Rectal smooth muscle tissue (tissue), 1 donor: ENCODE measurements at regions not wholly inside any gene's neighbourhood (a gene's known extent, or its start where the extent isn't known, plus 50 kb on each side); places are given as distances from the start of the nearest gene placed in this dataset.

Experiments used
- H3K27ac ChIP-seq: one replicate; pipeline ENCODE4 v1.7.0; 2013; ENCODE audit warnings: low read depth, low read length, inconsistent platforms
- H3K27me3 ChIP-seq: one replicate; pipeline ENCODE4 v1.7.0; 2013; ENCODE audit warnings: low read length; ENCODE audit not compliant: control insufficient read depth, insufficient read depth
- H3K36me3 ChIP-seq: one replicate; pipeline ENCODE4 v1.7.0; 2013; ENCODE audit warnings: low read length; ENCODE audit not compliant: control insufficient read depth, insufficient read depth
- H3K4me1 ChIP-seq: one replicate; pipeline ENCODE4 v1.7.0; 2013; ENCODE audit warnings: low read length; ENCODE audit not compliant: control insufficient read depth, insufficient read depth
- H3K4me3 ChIP-seq: one replicate; pipeline ENCODE4 v1.7.0; 2013; ENCODE audit warnings: low read length
- H3K9ac ChIP-seq: one replicate; pipeline ENCODE4 v1.7.0; 2013; ENCODE audit warnings: low read length

GRCh38 chr1:93751377-93752250 lies 70.0 kb upstream of the BCAR3 start:
- H3K4me1 ChIP-seq = no peaks in the 10 kb centered on the region

GRCh38 chr1:93750955-93751354 lies 69.3 kb upstream of the BCAR3 start:
- Histone ChIP-seq H3K27ac (no peak overlapping the region), H3K4me3 (no peak overlapping the region), H3K4me1 (no peaks in the 10 kb centered on the region), H3K27me3 (no peaks in the 10 kb centered on the region), H3K9ac (no peak overlapping the region), H3K36me3 (no peaks in the 10 kb centered on the region)

More at GRCh38 chr1:93751377-93752250, 70.0 kb upstream of the BCAR3 start:
- H3K27me3 ChIP-seq = peaks cover 1% of the 10 kb centered on the region
- no peak overlapping the region for H3K9ac ChIP-seq
- no peak overlapping the region for H3K4me3 ChIP-seq
- no peak overlapping the region for H3K27ac ChIP-seq
- H3K36me3 ChIP-seq = no peaks in the 10 kb centered on the region

GRCh38 chr1:93749894-93750301 lies 68.3 kb upstream of the BCAR3 start:
- Histone ChIP-seq H3K36me3 (no peaks in the 10 kb centered on the region), H3K9ac (no peak overlapping the region), H3K4me1 (no peaks in the 10 kb centered on the region), H3K27me3 (no peaks in the 10 kb centered on the region), H3K4me3 (no peak overlapping the region), H3K27ac (no peak overlapping the region)

DNA sequence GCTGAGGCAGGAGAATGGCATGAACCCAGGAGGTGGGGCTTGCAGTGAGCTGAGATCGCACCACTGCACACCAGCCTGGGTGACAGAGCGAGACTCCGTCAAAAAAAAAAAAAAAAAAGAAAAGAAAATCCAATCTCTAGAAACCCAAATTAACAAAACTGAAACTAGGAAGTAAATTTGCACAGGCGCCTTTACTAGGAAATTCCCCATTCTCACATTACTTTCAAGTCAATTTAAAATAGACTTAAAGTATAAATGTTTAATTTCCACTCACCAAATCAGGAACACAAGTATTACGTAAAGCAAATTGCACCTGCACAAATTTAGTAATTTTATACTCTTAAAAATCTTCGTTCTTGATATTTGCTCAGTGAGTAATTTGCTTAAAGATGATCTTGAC lies 67.8 kb upstream of the BCAR3 start:
- no peak overlapping the region for H3K27ac ChIP-seq
- no peak overlapping the region for H3K4me3 ChIP-seq
- H3K4me1 ChIP-seq = no peaks in the 10 kb centered on the region
- H3K27me3 ChIP-seq = no peaks in the 10 kb centered on the region
- no peak overlapping the region for H3K9ac ChIP-seq
- no peaks in the 10 kb centered on the region for H3K36me3 ChIP-seq

DNA sequence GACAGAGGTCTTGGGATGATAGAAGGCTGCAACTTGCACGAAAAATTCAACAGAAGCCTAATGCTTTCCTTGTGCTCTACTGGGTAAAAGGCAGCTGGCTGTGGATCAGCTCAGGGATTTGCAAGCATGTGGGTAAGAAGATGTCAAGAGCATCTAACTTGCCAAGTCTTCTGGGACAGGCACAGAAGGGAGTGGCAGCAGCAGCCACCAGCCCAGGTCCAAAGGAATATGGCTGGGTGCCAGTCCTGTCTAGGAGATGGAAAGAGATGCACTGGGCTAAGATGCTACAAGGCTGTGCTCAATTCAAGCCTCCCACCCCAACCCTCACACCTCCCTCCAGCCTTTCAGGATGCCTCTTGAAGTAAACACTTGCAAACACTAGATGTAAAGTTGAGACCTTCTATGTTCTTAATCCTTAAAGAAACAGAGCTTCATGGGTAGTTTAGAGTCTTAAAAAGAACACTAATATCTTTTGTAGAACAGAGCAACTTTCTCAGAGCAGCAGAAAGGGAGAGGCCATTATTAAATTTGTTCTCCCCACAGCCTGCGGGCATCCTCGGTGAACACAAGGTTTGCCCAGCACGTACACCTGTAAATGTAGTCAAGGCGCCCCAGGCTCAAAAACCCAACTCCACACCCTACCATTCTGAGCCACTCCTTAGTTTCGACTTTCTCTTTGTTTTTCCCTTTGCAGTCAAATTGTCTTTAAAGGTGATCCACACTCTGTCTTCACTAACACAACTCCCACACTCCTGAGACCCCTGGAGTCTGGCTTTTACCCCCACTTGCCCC lies 64.6 kb upstream of the BCAR3 start:
- H3K36me3 ChIP-seq = no peaks in the 10 kb centered on the region
- no peak overlapping the region for H3K27ac ChIP-seq
- H3K4me3 ChIP-seq = no peak overlapping the region

GRCh38 chr1:93744299-93744988 lies 62.8 kb upstream of the BCAR3 start:
- Histone ChIP-seq H3K9ac (no peak overlapping the region), H3K36me3 (no peaks in the 10 kb centered on the region), H3K27ac (no peak overlapping the region), H3K4me3 (no peak overlapping the region), H3K27me3 (no peaks in the 10 kb centered on the region), H3K4me1 (no peaks in the 10 kb centered on the region)

More for the DNA sequence above, 64.6 kb upstream of the BCAR3 start:
- no peak overlapping the region for H3K9ac ChIP-seq
- no peaks in the 10 kb centered on the region for H3K4me1 ChIP-seq
- H3K27me3 ChIP-seq = no peaks in the 10 kb centered on the region

- Histone ChIP-seq H3K4me1 (no peaks in the 10 kb centered on the region), H3K27ac (no peak overlapping the region)
Measured at GRCh38 chr1:93743465-93743864, 61.8 kb upstream of the BCAR3 start.

DNA sequence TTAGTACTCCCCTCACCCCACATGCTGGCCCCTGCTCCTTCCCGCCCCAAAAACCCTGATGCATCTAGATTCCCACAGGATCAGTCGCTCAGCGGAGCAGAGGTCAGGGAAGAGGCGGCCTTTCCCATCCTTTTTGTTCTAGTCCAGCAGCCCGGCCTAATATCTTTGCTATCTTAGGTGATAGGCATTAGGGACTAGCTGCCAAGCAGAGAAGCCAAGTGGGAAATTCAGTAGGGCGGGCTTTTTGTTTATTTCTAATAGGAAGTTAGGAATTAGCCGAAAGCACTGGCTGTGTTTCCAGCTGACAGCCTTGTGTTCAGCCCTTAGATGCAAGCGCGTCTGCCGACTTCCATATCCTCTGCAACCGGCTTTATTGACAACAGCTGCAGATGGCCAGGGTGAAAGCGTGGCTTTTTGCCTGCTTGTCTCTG lies 59.0 kb upstream of the BCAR3 start:
- H3K27me3 ChIP-seq = no peaks in the 10 kb centered on the region
- no peak overlapping the region for H3K27ac ChIP-seq
- H3K4me1 ChIP-seq = no peaks in the 10 kb centered on the region
- H3K9ac ChIP-seq = no peak overlapping the region
- H3K4me3 ChIP-seq = no peak overlapping the region
- H3K36me3 ChIP-seq = no peaks in the 10 kb centered on the region

More at GRCh38 chr1:93743465-93743864, 61.8 kb upstream of the BCAR3 start:
- no peak overlapping the region for H3K9ac ChIP-seq
- H3K4me3 ChIP-seq = no peak overlapping the region
- H3K27me3 ChIP-seq = no peaks in the 10 kb centered on the region
- H3K36me3 ChIP-seq = no peaks in the 10 kb centered on the region

DNA sequence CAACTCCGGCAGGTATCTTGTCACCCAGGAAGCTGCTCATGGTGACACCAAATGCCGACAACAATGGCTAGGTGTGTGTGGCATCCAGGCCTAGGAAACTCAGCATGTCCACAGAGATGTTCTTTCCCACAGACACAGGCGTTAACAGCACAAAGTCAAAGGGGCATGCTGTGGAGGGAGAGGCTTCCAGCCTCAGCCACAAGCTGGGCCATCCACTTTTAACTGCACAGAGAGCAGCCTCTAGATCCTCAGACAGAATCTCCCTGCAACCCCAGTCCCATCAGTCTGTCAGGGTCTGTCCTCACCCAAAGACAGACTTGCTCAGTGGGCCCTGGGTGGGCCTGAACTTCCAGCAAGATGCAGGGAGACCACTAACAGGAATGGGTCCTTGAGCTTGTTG lies 58.5 kb upstream of the BCAR3 start:
- no peak overlapping the region for H3K4me3 ChIP-seq
- no peaks in the 10 kb centered on the region for H3K36me3 ChIP-seq
- H3K9ac ChIP-seq = no peak overlapping the region
- H3K4me1 ChIP-seq = no peaks in the 10 kb centered on the region
- H3K27me3 ChIP-seq = no peaks in the 10 kb centered on the region
- H3K27ac ChIP-seq = no peak overlapping the region

- Histone ChIP-seq H3K4me1 (no peaks in the 10 kb centered on the region), H3K9ac (no peak overlapping the region), H3K27me3 (no peaks in the 10 kb centered on the region)
Measured at GRCh38 chr1:93739472-93739871, 57.8 kb upstream of the BCAR3 start.

DNA sequence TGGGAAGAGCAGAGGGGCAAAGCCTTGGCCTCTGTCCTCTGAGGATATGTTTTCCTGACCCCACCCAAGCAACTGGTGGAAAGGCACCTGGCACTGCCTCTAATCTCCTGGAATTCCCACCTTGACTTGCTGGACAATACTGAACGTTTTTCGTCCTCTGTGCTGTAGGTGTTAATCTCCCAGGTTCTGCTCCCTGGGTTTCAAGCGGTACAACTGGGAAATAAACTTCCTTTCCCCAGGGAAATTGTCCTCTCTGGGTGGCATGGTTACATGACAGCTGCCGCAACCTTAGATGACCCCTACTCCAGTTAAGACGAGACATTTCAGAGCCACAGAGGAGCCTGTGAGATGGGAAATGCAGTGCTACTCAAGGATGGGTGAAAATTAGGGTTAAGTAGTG lies 57.3 kb upstream of the BCAR3 start:
- no peak overlapping the region for H3K27ac ChIP-seq
- no peak overlapping the region for H3K4me3 ChIP-seq
- no peak overlapping the region for H3K9ac ChIP-seq
- H3K36me3 ChIP-seq = no peaks in the 10 kb centered on the region
- H3K4me1 ChIP-seq = no peaks in the 10 kb centered on the region
- H3K27me3 ChIP-seq = no peaks in the 10 kb centered on the region

More at GRCh38 chr1:93739472-93739871, 57.8 kb upstream of the BCAR3 start:
- no peak overlapping the region for H3K27ac ChIP-seq
- H3K4me3 ChIP-seq = no peak overlapping the region
- no peaks in the 10 kb centered on the region for H3K36me3 ChIP-seq

DNA sequence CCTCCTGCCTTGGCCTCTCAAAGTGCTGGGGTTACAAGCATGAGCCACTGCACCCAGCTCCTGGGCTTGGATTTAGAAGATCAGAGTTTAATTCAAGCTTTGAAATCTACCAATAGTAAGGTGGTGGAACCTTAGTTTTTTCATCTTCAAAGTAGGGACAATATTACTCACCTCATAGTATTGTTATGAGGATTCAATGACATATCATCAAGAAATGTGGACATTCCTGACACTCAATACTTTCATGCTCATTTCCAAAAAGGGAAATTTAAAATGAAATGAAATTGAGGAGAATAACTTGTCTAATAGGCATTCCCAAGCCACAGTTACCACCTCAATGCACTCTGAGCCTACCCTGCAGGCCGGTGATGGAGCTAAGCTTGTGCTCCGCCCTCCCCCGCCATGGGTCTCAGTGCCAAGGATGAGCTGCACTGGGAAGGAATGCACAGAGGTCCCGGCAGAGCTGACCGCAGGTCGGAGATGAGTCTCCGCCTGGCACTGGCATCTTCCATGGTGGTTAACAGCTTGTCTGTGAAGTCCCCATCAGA lies 56.5 kb upstream of the BCAR3 start:
- no peak overlapping the region for H3K4me3 ChIP-seq
- H3K27ac ChIP-seq = no peak overlapping the region
- no peaks in the 10 kb centered on the region for H3K36me3 ChIP-seq
- no peaks in the 10 kb centered on the region for H3K4me1 ChIP-seq
- no peak overlapping the region for H3K9ac ChIP-seq
- no peaks in the 10 kb centered on the region for H3K27me3 ChIP-seq
